ENCODE measurements at regions not wholly inside any gene's neighbourhood (a gene's known extent, or its start where the extent isn't known, plus 50 kb on each side); places are given as distances from the start of the nearest gene placed in this dataset.

GRCh38 chr4:89403826-89404225 lies 96.2 kb upstream of the GPRIN3 start:
- no peak for TF ChIP-seq CTCF (IDR thresholded peaks at IDR 0.05)
- TF ChIP-seq POLR2A (IDR thresholded peaks at IDR 0.05), result no peak
- TF ChIP-seq POLR2AphosphoS5 (IDR thresholded peaks at IDR 0.05), result no peak

All from prostate gland (tissue), 2 donors.